HG03175 (cell line): ENCODE measurements at regions not wholly inside any gene's neighbourhood (a gene's known extent, or its start where the extent isn't known, plus 50 kb on each side); places are given as distances from the start of the nearest gene placed in this dataset.

Experiments
- ATAC-seq: cut with Tn5 transposase; IDR thresholded peaks from one replicate; pipeline ENCODE4 v1.9.1; 2021; ENCODE audit warnings: mild to moderate bottlenecking, moderate library complexity; ENCODE audit not compliant: unreplicated experiment

DNA sequence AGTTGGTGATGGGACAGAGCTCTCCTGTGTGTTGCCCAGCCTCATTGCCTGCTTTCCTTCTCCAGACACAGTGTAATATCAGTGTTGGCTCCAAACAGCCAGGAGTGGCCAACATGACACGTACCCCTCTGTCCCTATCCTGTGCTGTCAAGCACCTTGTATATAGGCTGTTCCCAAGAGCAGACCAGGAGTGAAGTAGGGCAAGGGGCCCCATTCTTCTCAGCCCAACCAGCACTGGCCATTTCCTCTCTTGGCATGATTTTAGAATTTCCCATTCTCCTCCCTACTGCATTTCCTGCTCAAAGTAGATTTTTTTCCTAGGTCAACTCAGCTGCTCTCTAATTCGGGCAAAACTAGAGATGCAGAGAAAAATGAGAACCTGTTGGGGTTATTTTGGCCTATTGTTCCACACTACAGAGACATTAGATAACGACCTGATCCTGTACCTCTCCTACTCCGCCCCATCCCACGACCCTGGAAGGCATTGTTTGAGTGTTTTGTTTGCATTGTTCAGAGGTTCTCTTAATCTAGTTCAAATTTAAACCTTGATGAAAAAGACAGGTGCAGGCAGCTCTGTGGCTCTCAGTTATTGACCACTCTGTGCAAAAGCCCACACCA is 95.6 kb downstream of the RASSF10 start:
- ATAC-seq, result peak; percentile 11

DNA sequence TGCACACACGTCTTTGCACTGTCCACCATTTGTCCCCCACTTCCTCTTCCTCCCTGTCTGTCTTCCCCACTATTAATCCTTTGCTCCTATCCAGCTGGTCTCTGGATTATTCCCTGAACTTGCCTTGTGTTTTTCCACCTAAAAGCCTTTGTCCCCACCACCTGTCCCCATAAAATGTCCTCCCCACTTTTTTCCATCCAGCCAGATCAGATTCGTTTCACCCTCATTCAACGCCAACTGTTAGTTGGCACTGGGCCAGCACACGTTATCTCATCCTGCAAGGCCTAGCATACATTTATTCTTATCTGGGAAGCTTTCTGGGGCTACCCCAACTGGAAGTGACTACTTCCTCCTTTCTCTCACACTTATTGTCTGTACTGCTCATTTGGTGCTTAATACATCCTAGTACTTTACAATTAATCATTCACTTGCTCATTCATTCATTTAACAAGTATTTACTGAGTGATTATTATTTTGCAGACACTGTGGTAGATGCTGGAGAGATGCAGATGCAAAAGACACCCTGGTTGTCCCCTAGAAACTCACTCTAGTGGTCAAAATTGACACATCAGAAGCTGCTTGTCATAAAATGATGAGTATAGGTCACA is 96.2 kb downstream of the RASSF10 start:
- peak; percentile 89 for ATAC-seq

DNA sequence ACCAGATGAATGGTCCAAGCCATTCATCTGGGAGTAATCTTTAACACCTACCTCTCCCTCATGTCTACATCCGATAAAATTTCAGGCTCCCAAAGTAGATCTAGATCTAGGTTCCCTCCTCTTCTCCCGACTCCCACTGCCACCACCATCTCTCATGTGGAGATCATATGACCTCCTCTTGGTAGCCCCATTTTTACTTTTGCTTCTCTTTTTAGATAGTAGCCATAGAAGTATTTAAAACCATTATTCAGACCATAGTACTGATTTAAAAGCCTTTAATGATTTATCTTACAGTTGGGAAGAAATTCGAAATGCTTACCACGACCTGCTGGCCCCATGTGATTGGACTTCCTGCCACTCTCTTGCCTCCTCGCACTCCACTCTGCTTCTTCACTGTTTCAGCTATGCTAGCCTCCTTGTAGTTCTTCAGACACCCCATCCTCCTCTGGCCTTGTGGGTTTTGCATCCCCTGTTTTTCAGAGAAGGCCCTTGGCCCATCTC is 98.5 kb downstream of the RASSF10 start:
- no peak for ATAC-seq

DNA sequence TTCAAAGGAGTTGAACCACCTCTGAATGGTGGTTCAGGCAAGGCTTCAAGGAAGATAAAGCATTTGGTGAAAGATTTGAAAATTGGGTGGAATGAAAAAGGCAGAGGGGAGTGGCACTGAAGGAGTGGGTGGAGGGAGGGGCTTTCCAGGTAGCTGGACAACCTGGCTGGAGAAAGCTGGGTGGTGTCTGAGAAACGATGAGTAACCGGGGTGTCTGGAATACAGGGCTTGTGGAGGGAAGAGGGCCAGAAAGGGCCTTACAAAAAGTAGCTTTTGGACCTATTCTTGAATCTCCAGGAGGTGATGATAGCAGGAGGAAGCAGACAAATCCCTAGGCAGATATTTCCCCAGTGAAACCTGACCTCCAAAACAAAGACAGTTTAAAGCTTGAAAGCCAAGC is 99.3 kb downstream of the RASSF10 start:
- no peak for ATAC-seq

DNA sequence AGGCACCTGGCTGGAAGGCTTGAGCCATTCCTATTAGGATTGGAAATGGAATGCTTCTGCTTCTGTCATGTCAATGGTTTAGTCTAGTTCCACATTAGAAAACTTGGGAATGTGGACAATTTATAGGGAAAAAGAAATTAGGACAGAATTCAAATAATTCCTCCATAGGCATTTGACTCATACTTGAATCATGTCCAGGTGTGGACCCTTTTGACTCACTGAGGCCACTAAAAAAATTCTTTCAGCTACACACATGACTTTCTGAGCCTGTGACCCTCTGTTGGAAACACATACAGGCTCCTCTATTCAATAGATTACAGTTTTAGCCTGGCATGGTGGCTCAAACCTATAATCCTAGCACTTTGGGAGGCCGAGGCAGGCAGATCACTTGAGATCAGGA is 100.5 kb downstream of the RASSF10 start:
- ATAC-seq, result no peak

DNA sequence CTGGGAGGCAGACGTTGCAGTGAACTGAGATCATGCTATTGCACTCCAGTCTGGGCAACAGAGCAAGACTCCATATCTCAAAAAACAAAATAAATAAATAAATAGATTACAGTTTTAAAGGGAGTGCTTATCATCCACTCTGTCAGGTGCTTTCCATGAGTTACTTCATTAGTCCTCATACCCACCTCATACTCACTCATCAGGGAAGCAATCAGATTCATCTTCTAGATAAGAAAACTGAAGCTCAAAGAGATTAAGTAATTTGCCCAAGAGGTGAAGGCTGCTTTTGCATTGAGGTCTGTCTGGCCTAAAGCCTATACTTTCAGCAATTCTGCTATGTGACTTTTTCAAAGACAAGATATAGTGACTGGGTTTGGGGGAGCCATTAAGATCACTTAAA is 101.0 kb downstream of the RASSF10 start:
- ATAC-seq, result no peak

DNA sequence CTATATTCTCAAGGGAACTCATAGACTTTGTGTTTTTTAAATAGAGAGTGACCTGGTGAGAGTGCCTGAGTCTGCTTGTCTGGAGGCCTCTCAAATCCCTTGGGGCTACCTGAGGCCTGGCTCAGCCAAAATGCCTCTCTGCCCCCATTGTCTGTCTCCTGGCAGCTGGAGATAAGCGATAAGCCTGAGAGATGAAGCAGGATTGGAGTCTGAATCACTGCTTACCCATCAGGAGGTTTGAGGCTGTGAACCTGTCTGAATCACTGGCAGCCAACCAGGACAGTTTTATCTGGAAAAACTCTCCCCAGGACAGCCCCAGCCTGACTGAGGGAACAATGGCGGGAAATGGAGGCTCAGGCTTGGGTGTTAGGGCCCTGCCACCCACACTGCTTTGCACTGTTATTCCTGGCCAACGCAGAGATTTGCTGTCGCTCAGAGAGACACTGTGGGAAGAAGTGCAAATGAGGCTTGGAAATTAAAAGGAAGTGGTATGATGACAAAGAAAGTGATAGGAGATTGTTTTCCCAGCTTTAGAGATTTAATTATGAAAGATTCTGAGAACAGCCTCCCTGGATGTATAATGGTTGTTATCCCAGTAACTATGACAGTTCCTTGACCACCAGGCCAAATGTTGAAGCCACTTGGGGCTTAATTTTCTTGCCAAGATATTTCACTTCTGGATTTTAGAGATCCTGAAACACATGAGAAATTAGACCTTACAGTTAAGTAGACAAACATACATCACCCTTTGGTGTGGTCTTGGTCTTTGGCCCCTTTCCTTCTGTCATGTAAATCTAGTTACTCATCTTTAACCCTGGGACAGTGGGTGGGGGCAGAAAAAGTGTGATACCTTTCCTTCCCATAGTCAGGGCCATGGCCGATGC is 102.1 kb downstream of the RASSF10 start:
- ATAC-seq, result no peak

DNA sequence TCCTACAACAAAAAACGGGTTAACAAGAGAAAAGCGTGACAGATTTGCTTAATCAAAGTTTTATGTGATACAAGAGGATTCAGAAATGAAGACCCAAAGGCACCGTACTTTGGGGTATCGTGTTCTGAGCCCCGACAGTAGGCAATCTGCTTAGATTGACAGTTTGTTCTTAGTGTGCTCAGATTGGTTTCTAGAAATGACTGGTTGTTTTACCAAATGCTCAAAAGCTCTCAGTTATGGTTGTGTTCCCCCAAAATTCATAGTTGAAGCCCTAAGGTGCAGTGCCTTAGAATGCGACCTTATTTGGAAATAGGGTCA is 102.7 kb downstream of the RASSF10 start:
- ATAC-seq, result no peak

DNA sequence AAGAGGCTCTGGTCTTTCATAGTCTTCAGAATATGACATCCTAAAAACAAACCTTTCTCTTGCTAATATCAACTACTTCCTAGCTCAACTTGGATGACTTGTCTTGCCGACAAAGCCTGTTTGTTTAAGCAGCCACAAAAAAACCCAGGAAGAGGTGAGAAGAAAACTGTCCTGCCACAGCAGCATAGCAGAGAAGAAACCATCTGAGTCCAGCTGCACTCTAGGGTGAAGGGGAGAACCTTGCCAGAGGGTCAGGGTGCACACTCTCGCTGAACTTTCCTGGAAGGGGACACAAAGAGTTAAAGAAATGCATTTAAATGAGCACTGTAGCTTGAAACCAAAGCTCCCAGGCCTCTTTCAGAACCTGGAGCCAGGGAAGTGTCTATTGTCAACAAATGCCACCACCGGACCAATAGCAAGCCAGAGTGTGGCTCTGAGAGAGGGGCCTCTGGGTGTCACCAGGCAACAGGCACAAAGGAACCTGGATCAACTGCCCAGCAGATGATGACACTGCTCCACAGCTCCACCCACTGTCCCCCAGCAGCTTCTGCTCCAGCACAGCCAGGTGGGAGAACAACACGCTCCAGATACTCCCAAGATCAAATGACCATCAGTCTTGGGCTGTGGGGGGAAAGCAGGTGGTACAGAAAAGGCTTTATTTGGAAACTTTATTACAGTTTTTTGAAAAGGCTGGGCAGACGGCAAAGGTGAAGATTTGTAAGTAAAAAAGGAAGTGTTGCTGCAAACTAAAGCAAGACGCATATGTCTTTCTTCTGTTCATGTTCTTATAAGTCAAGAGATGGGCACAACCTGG is 105.7 kb downstream of the RASSF10 start:
- no peak for ATAC-seq

DNA sequence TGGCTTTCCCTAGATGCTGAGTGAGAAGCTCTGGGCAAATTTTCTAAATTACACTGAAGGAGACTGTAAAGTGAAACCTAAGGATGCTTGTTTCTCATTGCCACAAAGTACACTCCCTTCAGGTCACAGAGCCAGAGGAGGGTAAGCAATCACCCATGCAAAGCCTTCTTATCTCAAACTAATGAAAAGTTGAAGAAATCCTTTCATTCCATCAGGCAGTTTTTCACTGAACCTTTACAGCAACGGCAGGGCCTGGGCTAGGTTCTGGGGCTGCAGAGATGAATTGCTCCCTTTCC is 106.2 kb downstream of the RASSF10 start:
- ATAC-seq, result no peak

DNA sequence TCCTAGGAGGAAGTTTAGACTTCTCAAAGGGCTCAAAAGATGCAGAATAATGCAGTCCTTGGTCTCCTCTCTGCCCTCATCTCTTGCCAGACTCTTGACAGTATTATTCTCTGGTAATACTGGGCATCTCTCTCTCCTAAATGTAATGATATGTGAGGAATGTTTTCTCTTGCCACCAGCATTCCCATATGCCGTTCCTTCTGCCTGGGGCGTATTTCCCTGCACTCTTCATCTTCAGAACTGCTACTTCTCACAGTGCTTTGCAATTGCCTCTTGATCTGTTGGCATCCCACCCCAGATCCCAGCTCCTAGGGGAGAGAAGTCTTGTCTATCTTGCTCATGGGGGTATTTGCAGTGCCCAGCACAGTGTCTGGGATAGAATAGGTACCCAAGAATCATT is 107.4 kb downstream of the RASSF10 start:
- ATAC-seq, result no peak

DNA sequence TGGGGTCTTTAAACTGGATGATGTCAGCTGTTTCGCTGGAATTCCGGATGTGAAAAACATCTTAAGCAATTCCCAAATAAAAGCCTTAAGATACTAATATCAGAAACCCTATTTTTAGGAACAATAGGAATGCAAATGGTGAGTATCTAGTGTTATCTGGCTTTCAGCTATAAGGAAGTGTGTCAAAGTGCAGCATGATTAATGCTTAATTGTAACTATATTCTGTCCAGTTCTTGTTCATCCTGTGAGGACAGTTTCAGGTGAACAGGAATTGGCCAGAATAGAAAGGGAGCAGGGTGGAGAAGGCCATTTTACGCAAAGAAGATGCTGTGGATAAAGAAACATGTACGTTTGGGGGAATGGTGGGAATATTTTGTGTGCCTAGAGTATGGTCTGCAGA is 108.2 kb downstream of the RASSF10 start:
- no peak for ATAC-seq

DNA sequence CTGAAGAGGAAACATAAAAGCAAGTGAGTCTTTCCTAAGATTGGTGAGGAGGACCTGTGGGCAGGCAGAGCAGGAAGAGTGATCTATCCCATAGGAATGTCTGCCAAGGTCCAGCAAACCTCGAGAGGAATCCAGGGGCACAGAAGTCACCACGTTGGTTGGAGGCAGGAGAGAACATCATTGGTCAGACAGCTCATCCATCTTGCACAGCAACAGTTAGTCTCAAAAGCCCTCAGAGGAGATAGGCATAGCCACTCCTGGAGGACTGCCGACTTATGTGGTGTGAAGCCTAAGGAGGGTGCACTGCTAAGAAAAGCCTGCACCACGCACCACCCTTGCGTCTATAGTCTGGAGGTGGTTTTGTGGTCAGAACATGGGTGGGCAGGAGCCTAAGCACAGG is 109.1 kb downstream of the RASSF10 start:
- no peak for ATAC-seq

DNA sequence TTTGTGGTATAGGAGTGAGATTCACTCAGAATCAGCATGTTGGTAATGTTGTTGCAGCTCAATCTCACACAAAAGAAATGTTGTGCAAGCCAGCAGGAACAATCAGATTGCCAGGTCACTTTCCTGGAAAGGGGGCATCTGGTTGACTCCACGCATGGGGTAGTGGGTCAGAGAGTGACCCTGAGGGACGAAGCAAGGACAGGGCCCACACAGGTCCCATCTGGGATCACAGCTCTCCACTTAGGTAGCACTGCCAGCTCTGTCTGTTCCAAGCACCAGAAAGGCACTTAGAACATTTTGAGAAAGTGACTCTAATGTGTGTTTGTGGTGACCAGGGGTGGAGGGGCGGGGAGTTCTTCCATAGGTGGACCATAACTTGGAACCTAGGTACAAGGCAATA is 109.5 kb downstream of the RASSF10 start:
- no peak for ATAC-seq

DNA sequence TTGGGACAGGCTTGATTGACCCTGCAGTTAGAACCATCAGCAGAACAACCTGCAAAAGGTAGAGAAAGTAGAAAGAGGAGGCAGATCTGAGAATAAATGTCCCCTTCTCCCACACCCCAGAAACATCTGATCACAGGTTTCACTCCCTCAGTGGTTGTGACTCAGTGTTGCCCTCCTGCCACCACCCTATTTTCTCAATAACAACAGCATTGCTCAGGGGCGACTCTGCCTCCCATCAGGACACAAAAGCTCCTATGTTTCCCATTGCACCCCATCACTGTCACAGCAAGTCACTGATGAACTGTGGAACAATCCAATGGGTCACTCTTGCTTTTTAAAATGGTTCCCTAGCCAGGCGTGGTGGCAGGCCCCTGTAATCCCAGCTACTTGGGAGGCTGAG is 110.2 kb downstream of the RASSF10 start:
- ATAC-seq, result no peak

DNA sequence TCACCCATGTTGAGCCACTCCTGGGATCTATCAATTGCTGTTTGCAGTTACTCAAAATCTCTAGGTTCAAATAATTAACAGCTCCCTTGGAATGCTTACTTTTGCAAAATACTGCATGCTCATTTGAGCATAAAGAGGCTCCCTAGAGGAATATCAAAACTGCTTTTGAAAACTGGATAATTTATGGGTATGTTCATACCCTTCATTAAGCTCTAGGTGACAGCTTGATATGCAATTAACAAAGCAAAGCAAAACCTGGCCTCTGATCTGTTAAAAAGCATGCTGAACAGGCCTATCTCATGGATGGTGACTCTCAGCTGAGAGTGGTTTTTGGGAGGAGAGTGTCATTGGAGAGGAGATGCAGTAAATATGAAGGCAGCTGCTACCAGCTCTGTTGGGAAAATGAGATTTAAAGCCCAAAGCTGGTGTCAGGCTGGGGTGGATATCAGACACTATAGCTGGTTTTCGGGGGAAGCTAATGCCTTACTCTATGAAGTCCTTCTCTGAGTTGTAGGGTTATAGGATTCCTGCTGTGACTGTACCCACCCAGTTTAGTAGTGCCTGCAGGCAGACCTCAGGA is 110.9 kb downstream of the RASSF10 start:
- no peak for ATAC-seq

DNA sequence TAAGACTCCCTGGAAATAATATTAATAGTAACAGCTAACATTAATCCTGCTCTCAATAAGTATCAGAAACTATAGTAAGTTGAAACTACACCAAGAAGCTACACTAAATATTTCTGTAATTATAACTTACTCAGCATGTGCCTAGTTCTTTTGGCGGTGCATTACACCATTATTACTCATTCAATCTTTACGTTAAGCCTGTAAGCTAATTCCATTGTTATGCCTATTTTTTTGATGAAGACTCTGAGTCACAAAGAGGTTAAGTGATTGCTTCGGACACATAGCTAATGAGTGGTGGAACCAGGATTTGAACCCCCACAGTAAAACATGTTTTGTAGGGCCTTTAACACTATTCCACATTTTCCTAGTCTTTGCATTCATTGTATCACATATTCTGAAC is 111.6 kb downstream of the RASSF10 start:
- ATAC-seq, result no peak

DNA sequence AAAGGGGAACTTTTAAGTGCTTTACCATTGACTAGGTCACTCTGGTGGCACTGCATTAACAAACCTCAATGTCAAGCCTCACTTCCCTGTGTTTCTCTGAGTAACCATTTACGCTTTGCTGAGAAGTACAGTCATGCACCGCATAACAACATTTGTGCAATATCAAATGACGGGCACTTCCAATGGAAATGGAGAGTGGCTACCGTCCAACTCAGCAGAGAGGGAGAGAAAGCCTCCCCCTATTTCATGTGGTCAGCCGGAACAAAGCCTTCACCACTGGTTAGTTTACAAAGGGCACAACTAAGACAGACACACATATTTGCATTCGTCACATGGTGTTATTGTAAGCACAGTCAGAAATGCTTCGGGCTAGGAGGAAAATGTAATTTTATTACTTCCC is 117.3 kb downstream of the RASSF10 start:
- ATAC-seq, result no peak

DNA sequence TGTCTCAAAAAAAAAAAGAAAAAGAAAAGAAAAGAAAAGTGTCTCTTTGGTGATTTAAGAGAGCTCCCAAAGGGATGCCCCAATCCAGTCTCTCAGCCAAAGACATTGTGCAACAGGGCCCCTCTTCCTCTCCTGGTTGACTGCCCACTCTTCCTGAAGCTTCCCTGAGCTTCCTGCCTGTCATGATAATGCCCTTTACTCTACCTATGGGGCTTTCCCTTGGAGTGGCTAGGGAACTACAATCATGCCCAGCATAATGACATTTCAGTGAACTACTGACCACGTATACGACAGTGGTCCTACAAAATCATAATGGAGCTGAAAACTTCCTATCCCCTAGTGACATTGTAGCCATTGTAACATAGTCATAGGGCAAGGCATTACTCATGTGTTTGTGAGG is 118.0 kb downstream of the RASSF10 start:
- no peak for ATAC-seq

DNA sequence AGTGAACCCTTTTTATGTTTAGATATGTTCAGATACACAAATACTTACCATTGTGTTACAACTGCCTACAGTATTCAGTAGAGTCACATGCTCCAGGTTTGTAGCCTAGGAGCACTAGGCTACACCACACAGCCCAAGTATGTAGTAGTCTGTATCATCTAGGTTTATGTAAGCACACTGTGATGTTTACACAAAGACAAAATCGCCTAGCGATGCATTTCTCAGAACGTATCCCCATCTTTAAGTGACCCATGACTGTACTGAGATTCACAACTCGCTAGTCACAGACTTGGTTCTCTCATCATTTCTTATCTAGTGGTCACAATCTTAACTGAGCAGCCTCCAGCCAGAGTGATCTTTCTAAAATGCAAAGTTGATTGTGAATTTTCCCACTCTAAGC is 119.2 kb downstream of the RASSF10 start:
- ATAC-seq, result no peak

DNA sequence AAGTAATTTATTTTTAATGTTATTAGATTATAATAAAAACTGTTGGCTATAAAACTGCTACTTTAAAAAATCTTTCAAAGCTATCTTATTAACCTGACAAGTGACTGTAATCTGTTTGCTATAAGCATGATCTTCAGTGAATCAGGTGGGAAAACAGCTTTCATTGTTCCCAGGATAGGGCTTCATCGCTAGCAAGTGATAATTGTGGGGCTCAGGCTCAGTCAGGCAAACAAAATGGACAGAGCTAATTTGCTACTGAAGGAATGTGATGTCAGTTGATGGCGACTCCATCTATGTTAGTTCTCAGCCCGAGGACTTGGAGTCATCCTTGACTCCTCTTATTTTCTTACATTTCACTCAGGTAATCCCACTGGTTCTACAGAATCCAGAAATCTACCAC is 125.0 kb downstream of the RASSF10 start:
- ATAC-seq, result no peak
